Upper lobe of left lung (tissue), 4 donors: ENCODE measurements at regions not wholly inside any gene's neighbourhood (a gene's known extent, or its start where the extent isn't known, plus 50 kb on each side); places are given as distances from the start of the nearest gene placed in this dataset.

Experiments used
- CTCF ChIP-seq, 6 experiments: fragments of 450-650 bp in 4 of 6; fragments of 200-600 bp in 2 of 6; sonication (generic) in 2 of 6; IDR thresholded peaks; one replicate each; pipeline ENCODE4 v1.5.1; 2016 to 2019; ENCODE audit warnings: antibody characterized with exemption in 6 of 6
- POLR2A ChIP-seq, 4 donors: fragments of 450-650 bp; IDR thresholded peaks; one replicate each; pipeline ENCODE4 v1.5.1; 2016 to 2017; ENCODE audit warnings: antibody characterized with exemption in 4 of 4, mild to moderate bottlenecking in 2 of 4

GRCh38 chr17:53166731-53167130, 656.0 kb upstream of the KIF2B start:
- TF ChIP-seq POLR2A (IDR thresholded peaks at IDR 0.05) (no peak), CTCF (IDR thresholded peaks at IDR 0.05) (no peak)
